ENCODE measurements at regions not wholly inside any gene's neighbourhood (a gene's known extent, or its start where the extent isn't known, plus 50 kb on each side); places are given as distances from the start of the nearest gene placed in this dataset.

DNA sequence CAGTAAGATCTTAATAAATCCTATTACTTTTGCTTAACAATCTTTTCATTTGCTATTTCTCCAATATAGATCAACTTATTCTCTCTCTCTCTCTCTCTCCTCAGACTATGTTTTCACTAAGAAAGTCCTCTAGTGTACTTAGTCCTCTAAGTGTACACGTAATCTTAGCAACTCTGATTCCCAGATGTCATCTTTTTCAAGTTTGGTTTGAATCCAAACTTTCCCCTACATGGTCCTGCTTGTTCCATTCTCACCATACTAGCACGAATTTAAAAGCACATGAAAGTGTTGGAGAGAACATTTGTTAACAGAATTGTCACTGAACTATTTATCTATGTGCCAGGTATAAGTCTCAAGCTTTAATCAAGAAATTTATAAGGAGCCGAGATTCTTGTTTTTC is 202.9 kb downstream of the SPRY2 start:
- no peaks in the 10 kb centered on the region for H3K9me3 ChIP-seq
- in situ Hi-C loops (cut with MboI; ENCODE audit: low pct_ligation_motif_present in 1 of 4, low pct_unique_long_range_greater_than_20kb in 1 of 4, low sequenced_read_pairs in 3 of 4) (no loop called here), intact Hi-C loops (cut with DNase I; ENCODE audit: low total_unique reads) (no loop called here)
- peaks cover 0 to 27% (median 15%) of the 10 kb centered on the region in 4 donors for H3K4me1 ChIP-seq
- no peak overlapping the region for H3K4me3 ChIP-seq
- H3K27ac ChIP-seq: no peak overlapping the region
- no peak for DNase-seq
- 69 to 70% methylated on average over 3 of the region's 3 CpGs for WGBS, 2 donors (ENCODE audit: low coverage in 1 of 2)
- TF ChIP-seq EP300 (IDR thresholded peaks at IDR 0.05; ENCODE audit: low read depth): no peak
- no peak for TF ChIP-seq POLR2AphosphoS5 (IDR thresholded peaks at IDR 0.05)
- TF ChIP-seq, protein P1, sequence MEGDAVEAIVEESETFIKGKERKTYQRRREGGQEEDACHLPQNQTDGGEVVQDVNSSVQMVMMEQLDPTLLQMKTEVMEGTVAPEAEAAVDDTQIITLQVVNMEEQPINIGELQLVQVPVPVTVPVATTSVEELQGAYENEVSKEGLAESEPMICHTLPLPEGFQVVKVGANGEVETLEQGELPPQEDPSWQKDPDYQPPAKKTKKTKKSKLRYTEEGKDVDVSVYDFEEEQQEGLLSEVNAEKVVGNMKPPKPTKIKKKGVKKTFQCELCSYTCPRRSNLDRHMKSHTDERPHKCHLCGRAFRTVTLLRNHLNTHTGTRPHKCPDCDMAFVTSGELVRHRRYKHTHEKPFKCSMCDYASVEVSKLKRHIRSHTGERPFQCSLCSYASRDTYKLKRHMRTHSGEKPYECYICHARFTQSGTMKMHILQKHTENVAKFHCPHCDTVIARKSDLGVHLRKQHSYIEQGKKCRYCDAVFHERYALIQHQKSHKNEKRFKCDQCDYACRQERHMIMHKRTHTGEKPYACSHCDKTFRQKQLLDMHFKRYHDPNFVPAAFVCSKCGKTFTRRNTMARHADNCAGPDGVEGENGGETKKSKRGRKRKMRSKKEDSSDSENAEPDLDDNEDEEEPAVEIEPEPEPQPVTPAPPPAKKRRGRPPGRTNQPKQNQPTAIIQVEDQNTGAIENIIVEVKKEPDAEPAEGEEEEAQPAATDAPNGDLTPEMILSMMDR (IDR thresholded peaks at IDR 0.05): no peak
- TF ChIP-seq POLR2A (IDR thresholded peaks at IDR 0.05): no peak
- no peaks in the 10 kb centered on the region for H3K36me3 ChIP-seq
- no peaks in the 10 kb centered on the region for H3K27me3 ChIP-seq

DNA sequence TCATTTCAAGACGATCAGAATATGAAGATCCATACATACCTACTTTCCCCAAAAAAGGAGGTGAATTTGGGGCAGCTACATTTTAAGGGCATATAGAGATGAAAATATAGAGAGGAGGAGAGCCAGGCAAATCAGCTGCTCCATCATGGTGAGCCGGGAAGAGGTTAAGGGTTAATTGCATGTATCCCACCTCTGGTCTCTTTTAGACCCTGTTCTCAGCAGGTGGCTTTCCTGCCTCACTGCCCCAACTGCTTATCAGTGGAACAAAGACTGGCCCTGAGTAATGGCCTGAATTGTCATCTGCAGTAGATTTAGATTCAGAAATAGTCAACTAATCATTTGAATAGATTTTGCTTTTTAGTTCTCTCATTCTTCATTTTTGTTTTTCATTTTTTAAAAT is 206.6 kb downstream of the SPRY2 start:
- H3K4me1 ChIP-seq: peaks cover 0 to 43% (median 19%) of the 10 kb centered on the region in 4 donors
- no peaks in the 10 kb centered on the region for H3K9me3 ChIP-seq
- in situ Hi-C loops (cut with MboI; ENCODE audit: low pct_ligation_motif_present in 1 of 4, low pct_unique_long_range_greater_than_20kb in 1 of 4, low sequenced_read_pairs in 3 of 4) (no loop called here), intact Hi-C loops (cut with DNase I; ENCODE audit: low total_unique reads) (no loop called here)
- H3K27ac ChIP-seq: peak overlapping the region in 3 of 4 donors; percentile 67 to 74 (median 73)
- no peaks in the 10 kb centered on the region for H3K27me3 ChIP-seq
- no peaks in the 10 kb centered on the region for H3K36me3 ChIP-seq
- no peak for DNase-seq
- 62 to 75% methylated on average over 2 of the region's 2 CpGs for WGBS, 2 donors (ENCODE audit: low coverage in 1 of 2)
- TF ChIP-seq EP300 (IDR thresholded peaks at IDR 0.05; ENCODE audit: low read depth) (no peak), POLR2AphosphoS5 (IDR thresholded peaks at IDR 0.05) (no peak), POLR2A (IDR thresholded peaks at IDR 0.05) (no peak)
- TF ChIP-seq, protein P1 (IDR thresholded peaks at IDR 0.05): no peak
- H3K4me3 ChIP-seq: no peak overlapping the region

DNA sequence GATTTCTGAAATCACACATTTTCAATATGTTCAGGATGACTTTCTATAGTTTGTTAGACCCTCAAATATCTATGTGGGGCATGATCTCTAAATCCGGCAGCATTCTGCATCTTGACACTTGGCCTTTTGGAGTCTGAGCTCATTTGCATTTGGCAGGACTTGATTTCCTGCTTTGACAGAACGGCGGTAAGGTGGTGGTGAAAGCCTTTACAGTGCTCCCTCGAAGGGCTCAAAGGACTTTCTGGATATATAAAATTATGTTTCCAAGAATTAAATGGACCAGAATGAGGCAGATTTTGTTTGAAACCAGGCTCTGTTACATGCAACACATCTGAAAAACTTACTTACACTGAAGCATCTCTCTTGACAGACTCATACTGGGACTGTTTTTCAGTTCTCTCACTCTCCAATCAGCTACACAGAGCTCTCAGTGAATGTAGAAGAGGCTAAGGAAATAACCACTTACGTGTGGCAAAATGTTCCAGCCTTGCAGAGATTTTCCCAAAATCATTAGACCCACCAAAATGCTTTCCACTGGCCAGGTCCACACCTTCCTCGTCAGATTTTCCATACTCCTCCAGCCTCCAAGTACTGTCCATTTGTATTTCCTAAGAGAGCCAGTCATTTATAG is 207.2 kb downstream of the SPRY2 start:
- H3K36me3 ChIP-seq: no peaks in the 10 kb centered on the region
- peak overlapping the region; percentile 67 to 74 (median 74) for H3K27ac ChIP-seq
- in situ Hi-C loops (cut with MboI; ENCODE audit: low pct_ligation_motif_present in 1 of 4, low pct_unique_long_range_greater_than_20kb in 1 of 4, low sequenced_read_pairs in 3 of 4) (no loop called here), intact Hi-C loops (cut with DNase I; ENCODE audit: low total_unique reads) (no loop called here)
- no peaks in the 10 kb centered on the region for H3K9me3 ChIP-seq
- no peaks in the 10 kb centered on the region for H3K27me3 ChIP-seq
- H3K4me1 ChIP-seq: peaks cover 0 to 43% (median 19%) of the 10 kb centered on the region in 4 donors
- TF ChIP-seq POLR2AphosphoS5 (IDR thresholded peaks at IDR 0.05): no peak
- TF ChIP-seq, protein P1 (IDR thresholded peaks at IDR 0.05): no peak
- TF ChIP-seq POLR2A (IDR thresholded peaks at IDR 0.05): no peak
- no peak for TF ChIP-seq EP300 (IDR thresholded peaks at IDR 0.05; ENCODE audit: low read depth)
- WGBS, 2 donors (ENCODE audit: low coverage in 1 of 2): 18 to 27% methylated on average over 5 to 6 of the region's 6 CpGs
- peak overlapping the region in 1 of 4 donors; percentile 22 for H3K4me3 ChIP-seq
- DNase-seq: peak; percentile 15

DNA sequence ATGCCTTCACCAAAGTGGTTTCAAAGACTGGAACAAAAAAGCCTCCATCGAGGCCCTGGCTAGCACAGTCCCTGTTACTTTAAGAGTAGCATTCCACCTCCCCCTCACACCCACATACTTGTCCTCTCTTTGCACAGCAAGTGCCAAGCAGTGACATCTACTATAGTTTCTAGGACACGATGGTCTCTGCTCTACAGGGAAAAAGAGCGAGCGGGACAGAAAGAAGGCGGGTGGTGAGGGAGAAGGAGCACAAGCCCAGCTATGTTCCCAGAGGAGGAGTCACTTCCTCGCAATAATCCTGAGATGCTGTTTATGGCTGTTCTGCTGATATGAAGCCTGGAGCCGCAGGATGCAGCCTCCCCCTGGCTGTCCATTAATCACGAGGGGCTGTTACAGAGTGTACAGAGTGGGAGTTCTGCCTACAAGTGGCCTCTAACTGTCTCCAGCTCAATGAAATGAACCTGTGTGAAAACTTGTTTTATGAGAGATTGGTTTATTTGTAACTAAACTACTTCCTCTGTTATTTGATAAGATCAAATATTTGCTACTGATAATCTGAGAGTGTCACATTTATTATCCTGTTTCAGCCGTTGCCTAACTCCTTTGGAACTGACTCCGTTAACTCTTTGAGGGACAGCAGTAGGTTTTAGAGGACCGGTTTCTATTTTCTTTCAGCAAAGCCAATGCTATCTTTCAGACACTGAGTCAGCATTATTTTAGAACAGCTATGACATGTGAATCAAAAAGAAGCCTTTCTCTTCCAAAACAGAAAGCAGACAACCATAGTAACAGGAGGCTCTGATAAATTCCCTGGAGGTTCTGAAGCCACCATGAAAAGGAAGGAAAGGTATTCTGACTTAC is 208.0 kb downstream of the SPRY2 start:
- in situ Hi-C loops (cut with MboI; ENCODE audit: low pct_ligation_motif_present in 1 of 4, low pct_unique_long_range_greater_than_20kb in 1 of 4, low sequenced_read_pairs in 3 of 4): no loop called here
- Histone ChIP-seq H3K27me3 (no peaks in the 10 kb centered on the region), H3K4me3 (peak overlapping the region in 1 of 4 donors; percentile 22), H3K27ac (peak overlapping the region; percentile 67 to 74 (median 74)), H3K9me3 (no peaks in the 10 kb centered on the region), H3K4me1 (peaks cover 0 to 43% (median 19%) of the 10 kb centered on the region in 4 donors), H3K36me3 (no peaks in the 10 kb centered on the region)
- intact Hi-C loops (cut with DNase I; ENCODE audit: low total_unique reads): no loop called here
- DNase-seq: peak; percentile 77
- TF ChIP-seq POLR2AphosphoS5 (IDR thresholded peaks at IDR 0.05) (peak in 2 of 3 donors; percentile 0 to 32), EP300 (IDR thresholded peaks at IDR 0.05; ENCODE audit: low read depth) (peak; percentile 4), POLR2A (IDR thresholded peaks at IDR 0.05) (peak; percentile 43)
- TF ChIP-seq, protein P1 (IDR thresholded peaks at IDR 0.05): no peak
- WGBS, 2 donors (ENCODE audit: low coverage in 1 of 2): 20 to 21% methylated on average over 2 to 11 of the region's 11 CpGs

Data from transverse colon (tissue), 4 donors.